ENCODE measurements at regions not wholly inside any gene's neighbourhood (a gene's known extent, or its start where the extent isn't known, plus 50 kb on each side); places are given as distances from the start of the nearest gene placed in this dataset.

- TF ChIP-seq HMGXB4 (CRISPR knock-in tag; IDR thresholded peaks at IDR 0.05) (no peak), ATF1 (CRISPR knock-in tag; IDR thresholded peaks at IDR 0.05) (no peak), PREB (CRISPR knock-in tag; IDR thresholded peaks at IDR 0.05; ENCODE audit: borderline replicate concordance) (no peak), MLX (CRISPR knock-in tag; IDR thresholded peaks at IDR 0.05) (no peak), E2F1 (CRISPR knock-in tag; IDR thresholded peaks at IDR 0.05) (no peak)
Measured at GRCh38 chr16:80175011-80175410, 365.8 kb upstream of the DYNLRB2 start (continued).

- no peak for TF ChIP-seq SP1 (CRISPR knock-in tag; conservative IDR thresholded peaks at IDR 0.05)
- no peak for TF ChIP-seq ZBTB21 (CRISPR knock-in tag; IDR thresholded peaks at IDR 0.05; ENCODE audit: borderline replicate concordance)
- TF ChIP-seq E2F5 (CRISPR knock-in tag; IDR thresholded peaks at IDR 0.05) = no peak
- no peak for TF ChIP-seq NR2C2 (CRISPR knock-in tag; IDR thresholded peaks at IDR 0.05)
- TF ChIP-seq SMAD3 (CRISPR knock-in tag; IDR thresholded peaks at IDR 0.05; ENCODE audit: borderline replicate concordance) = no peak
- TF ChIP-seq PRRX2 (CRISPR knock-in tag; IDR thresholded peaks at IDR 0.05) = no peak
- no peak for TF ChIP-seq IRF2 (CRISPR knock-in tag; IDR thresholded peaks at IDR 0.05; ENCODE audit: borderline replicate concordance, low read depth)
- no peak for TF ChIP-seq ZSCAN18 (CRISPR knock-in tag; IDR thresholded peaks at IDR 0.05)
- TF ChIP-seq TCF7 (CRISPR knock-in tag; IDR thresholded peaks at IDR 0.05; ENCODE audit: low read depth) = no peak
- Mint-ChIP-seq H3K27me3 (ENCODE audit: low read depth) (no peaks in the 10 kb centered on the region), H3K36me3 (no peaks in the 10 kb centered on the region), H3K4me1 (no peaks in the 10 kb centered on the region), H3K27ac (no peak overlapping the region), H3K4me3 (no peak overlapping the region), H3K9me3 (no peaks in the 10 kb centered on the region; the same call in 1 of the 2 replicates)
- ATAC-seq (no peak), DNase-seq (ENCODE audit: low spot score) (no peak)
- ChIA-PET POLR2A (no interaction called here), CTCF (no interaction called here)
Measured at GRCh38 chr16:80174416-80174815, 366.4 kb upstream of the DYNLRB2 start.

GRCh38 chr16:80171746-80172145 lies 369.0 kb upstream of the DYNLRB2 start:
- DNase-seq (ENCODE audit: low spot score) = no peak
- no peak overlapping the region for H3K4me3 Mint-ChIP-seq
- ChIA-PET POLR2A (no interaction called here), CTCF (no interaction called here)
- H3K4me1 Mint-ChIP-seq = no peaks in the 10 kb centered on the region
- ATAC-seq = no peak
- peaks cover 3% of the 10 kb centered on the region for H3K9me3 Mint-ChIP-seq
- no peak overlapping the region for H3K27ac Mint-ChIP-seq
- no peaks in the 10 kb centered on the region for H3K27me3 Mint-ChIP-seq (ENCODE audit: low read depth)
- H3K36me3 Mint-ChIP-seq = no peaks in the 10 kb centered on the region
- no peak for TF ChIP-seq SMAD4 (CRISPR knock-in tag; IDR thresholded peaks at IDR 0.05)
- no peak for TF ChIP-seq MAX (CRISPR knock-in tag; IDR thresholded peaks at IDR 0.05)
- no peak for TF ChIP-seq RORB (CRISPR knock-in tag; IDR thresholded peaks at IDR 0.05)
- no peak for TF ChIP-seq ZNF121 (CRISPR knock-in tag; IDR thresholded peaks at IDR 0.05)
- TF ChIP-seq HMGA2 (CRISPR knock-in tag; IDR thresholded peaks at IDR 0.05) = no peak
- TF ChIP-seq MLX (CRISPR knock-in tag; IDR thresholded peaks at IDR 0.05) = no peak
- no peak for TF ChIP-seq NR1H2 (CRISPR knock-in tag; IDR thresholded peaks at IDR 0.05)
- no peak for TF ChIP-seq SP1 (CRISPR knock-in tag; conservative IDR thresholded peaks at IDR 0.05)
- TF ChIP-seq ZNF138 (CRISPR knock-in tag; conservative IDR thresholded peaks at IDR 0.05) = no peak
- TF ChIP-seq IRF1 (CRISPR knock-in tag; IDR thresholded peaks at IDR 0.05) = no peak
- no peak for TF ChIP-seq FOXJ3 (CRISPR knock-in tag; IDR thresholded peaks at IDR 0.05; ENCODE audit: borderline replicate concordance)
- TF ChIP-seq E2F5 (CRISPR knock-in tag; IDR thresholded peaks at IDR 0.05) = no peak
- TF ChIP-seq FOXP1 (CRISPR knock-in tag; IDR thresholded peaks at IDR 0.05; ENCODE audit: borderline replicate concordance) = no peak

All from WTC11 (cell line).